ENCODE measurements at regions not wholly inside any gene's neighbourhood (a gene's known extent, or its start where the extent isn't known, plus 50 kb on each side); places are given as distances from the start of the nearest gene placed in this dataset.

GRCh38 chr3:59289831-59290230 lies 240.0 kb upstream of the CFAP20DC start:
- no peak for TF ChIP-seq ZNF274 (IDR thresholded peaks at IDR 0.05; ENCODE audit: low read depth, low read length)
- H3K4me3 ChIP-seq (ENCODE audit: low read length): no peak overlapping the region

DNA sequence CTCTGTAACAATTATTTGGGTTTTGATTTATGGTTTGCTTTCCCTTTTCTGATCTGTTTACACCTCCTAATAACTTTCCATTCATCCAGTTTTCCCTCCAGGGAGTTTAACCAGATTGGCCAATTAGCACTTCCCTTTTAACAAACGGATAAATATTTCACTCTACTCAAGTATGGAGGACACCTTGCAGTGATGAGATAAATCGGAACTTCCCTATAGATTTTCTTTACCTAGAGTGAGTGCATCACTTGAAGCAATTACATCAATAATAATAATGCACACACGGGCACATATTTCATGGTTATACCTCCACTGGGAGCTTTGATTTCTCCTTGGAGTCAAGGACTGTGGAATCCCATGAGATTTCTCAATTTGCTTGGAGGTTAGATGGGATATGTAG lies 239.1 kb upstream of the CFAP20DC start:
- no peak overlapping the region for H3K4me3 ChIP-seq (ENCODE audit: low read length)
- TF ChIP-seq ZNF274 (IDR thresholded peaks at IDR 0.05; ENCODE audit: low read depth, low read length): no peak

DNA sequence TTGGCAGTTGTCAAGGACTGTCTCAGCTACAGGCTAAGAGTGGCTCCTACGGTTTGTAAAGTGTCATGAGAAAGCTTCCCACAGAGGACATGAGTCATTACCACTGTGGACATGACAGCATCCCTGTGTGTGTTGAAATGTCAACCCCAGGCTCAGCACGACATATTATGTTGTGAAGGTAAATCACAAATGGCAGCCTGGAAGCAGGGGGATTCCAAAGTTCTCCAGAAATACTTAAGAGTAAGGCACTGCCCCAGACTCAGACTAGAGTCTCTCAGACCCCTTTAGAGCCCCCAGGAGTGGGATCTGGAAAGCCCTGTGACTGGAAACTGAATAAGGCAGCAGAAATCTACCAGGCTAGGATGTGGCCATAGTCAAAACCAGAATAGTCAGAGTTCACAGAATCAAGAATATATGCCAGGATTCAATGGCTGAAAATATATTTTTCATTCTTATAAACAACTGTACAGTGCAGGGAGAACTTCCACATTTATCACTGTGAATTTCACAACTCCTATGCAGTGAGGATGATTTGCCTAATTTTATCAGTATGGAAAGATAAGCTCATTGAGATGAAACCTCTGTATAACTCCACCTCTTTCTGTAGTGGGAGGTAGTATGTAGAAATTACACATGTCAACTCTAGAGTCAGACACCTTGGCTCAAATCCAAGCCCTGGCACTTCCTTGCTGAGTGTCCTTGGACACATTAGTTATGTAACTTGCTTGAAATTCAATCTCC lies 237.1 kb upstream of the CFAP20DC start:
- no peak overlapping the region for H3K4me3 ChIP-seq (ENCODE audit: low read length)
- TF ChIP-seq ZNF274 (IDR thresholded peaks at IDR 0.05; ENCODE audit: low read depth, low read length): no peak

DNA sequence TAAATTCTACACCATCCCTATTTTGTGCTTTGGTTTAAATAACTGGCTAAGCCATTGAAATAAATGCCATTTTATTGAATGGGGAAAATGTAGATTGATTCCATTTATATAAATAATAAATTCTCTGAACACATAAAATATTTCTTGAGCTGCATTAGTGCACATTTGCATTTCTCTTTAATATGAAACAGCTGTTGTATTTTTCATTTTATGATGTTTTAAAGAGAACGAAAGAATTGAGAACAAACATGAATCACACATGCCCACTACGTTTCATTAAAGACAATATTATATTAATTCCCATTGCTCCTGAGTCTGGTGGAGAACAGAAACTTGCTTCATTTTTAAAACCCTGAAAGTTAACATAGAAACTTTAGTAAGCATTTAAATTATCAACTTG lies 235.7 kb upstream of the CFAP20DC start:
- no peak for TF ChIP-seq ZNF274 (IDR thresholded peaks at IDR 0.05; ENCODE audit: low read depth, low read length)
- H3K4me3 ChIP-seq (ENCODE audit: low read length): no peak overlapping the region

DNA sequence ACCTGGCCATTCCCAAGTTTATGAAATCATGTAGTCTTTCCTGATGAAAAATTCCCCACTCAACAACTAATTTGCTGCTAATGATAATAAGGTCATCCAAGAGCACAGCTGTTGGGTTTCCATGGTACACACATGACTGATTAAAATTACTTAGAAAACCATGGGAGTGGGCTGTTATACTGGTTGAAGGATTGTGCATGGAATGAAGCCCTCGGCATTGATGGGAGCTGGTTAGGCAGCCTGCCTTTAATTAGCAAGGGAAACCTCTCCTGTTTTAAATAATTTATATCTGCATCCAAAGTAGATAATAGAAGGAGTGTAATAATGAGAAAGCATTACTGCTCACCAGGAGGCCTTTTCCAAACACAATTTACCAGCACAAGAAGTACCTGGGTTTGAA lies 235.1 kb upstream of the CFAP20DC start:
- H3K4me3 ChIP-seq (ENCODE audit: low read length): no peak overlapping the region
- TF ChIP-seq ZNF274 (IDR thresholded peaks at IDR 0.05; ENCODE audit: low read depth, low read length): no peak

DNA sequence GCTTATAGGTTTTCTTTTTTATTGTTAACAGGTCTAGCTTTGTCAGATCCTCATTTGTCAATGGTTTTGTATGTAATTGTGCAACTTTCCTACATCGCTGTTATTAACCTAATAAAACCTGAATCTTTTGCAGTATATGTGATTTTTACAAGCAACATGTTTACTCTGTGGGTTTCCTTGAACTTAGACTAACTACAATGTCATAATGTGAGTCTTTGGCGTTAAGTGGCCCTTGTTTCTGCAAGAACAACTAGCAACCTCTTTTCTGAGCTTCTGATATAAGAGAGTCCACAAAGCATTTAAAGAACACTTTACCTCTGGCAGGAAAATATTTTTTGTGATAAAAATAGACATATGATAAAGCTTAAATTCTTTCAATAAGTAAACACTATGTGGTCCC lies 230.3 kb upstream of the CFAP20DC start:
- H3K4me3 ChIP-seq (ENCODE audit: low read length): no peak overlapping the region
- TF ChIP-seq ZNF274 (IDR thresholded peaks at IDR 0.05; ENCODE audit: low read depth, low read length): no peak

DNA sequence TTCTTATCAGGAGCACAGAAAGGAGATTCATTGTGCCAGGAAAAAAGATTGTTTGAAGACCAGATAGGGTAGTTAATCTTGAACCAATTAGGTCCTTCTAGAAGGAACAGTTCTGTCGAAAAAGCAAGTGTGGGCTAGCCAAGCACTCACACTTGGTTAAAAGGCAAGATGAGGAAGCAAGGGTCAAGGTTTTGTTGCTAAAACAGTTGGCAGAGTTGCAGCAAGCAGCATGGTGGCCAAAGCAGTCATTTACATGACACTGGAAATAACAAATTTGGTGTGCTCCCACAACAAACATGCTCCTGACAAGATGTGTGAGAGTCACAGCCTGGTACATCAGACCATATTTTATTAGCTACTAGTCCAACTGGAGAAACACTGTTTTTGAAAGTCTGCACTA lies 228.0 kb upstream of the CFAP20DC start:
- TF ChIP-seq ZNF274 (IDR thresholded peaks at IDR 0.05; ENCODE audit: low read depth, low read length): no peak

DNA sequence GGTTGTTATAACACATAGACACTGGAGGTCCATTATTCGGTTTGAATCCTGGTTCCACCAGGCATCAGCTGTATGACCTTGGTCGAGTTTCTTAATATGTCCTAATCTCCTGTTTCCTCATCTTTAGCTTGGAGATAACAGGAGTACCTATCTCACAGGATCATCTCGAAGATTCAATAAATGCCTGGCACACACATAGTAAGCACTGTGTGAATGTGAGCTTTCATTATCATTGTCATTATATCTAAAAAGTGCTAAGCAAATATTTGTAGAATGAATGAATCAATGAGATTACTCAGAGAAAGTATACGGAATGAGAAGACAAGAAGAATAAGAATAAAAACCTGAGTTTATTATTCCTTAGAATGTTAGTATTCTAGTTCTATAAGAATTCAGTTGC lies 227.4 kb upstream of the CFAP20DC start:
- no peak overlapping the region for H3K4me3 ChIP-seq (ENCODE audit: low read length)
- no peak for TF ChIP-seq ZNF274 (IDR thresholded peaks at IDR 0.05; ENCODE audit: low read depth, low read length)

More for the DNA sequence above, 228.0 kb upstream of the CFAP20DC start:
- H3K4me3 ChIP-seq (ENCODE audit: low read length): no peak overlapping the region

DNA sequence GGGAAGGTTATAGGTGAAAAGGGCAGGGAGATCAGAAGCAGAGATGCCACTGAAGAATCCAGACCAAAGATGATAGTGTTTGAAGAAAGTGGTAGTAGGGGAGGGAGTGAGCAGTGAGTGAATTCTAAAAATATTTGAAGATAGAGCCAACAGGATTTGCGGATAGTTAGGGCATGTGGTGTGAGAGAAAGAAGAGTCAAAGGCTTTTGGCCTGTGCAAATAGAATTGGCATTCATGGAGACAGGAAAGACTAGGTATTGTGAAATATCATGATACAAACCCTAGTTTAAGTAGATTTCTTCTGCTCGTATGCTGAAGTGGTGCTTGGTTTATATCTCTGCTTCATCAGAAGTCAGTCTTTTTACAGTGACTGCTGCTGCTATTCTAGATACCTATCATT lies 224.2 kb upstream of the CFAP20DC start:
- H3K4me3 ChIP-seq (ENCODE audit: low read length): no peak overlapping the region
- no peak for TF ChIP-seq ZNF274 (IDR thresholded peaks at IDR 0.05; ENCODE audit: low read depth, low read length)

DNA sequence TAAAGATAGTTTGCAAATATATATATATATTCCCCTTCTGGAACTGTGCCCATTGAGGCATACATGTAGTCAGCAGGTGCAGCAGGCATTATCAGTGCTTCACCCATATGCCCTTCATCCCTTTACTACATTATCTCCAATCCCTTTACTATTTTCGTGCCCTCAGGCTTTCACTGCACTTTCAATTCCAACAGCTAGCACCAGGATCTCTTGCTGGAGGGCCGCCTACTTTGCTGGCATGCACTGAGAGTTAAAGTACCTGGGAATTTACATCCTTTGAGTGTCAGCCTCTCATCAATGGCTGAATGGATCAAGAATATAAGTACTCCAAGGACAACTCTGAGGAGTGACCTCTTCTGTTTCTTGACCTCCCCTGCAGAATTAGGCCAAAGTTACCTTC lies 222.1 kb upstream of the CFAP20DC start:
- H3K4me3 ChIP-seq (ENCODE audit: low read length): no peak overlapping the region
- no peak for TF ChIP-seq ZNF274 (IDR thresholded peaks at IDR 0.05; ENCODE audit: low read depth, low read length)

DNA sequence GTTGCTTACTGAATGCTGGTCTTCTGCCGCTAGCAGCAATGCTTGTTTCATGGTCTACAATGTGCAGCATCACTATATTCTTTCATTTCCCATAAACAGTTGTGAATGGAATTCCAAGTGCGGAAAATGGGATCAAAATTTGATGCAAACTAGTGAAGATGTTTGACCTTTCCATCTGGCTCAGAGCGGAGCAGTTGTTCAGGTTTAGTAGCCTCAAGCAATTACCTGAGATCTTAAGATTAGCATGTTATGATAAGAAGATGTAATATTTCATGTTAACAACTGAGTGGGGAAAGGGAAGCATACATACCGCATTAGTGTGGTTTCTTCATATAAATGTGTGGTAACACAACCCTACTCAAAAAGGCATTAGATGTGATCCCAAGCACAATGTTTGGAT lies 221.1 kb upstream of the CFAP20DC start:
- no peak for TF ChIP-seq ZNF274 (IDR thresholded peaks at IDR 0.05; ENCODE audit: low read depth, low read length)

GRCh38 chr3:59270209-59270608 lies 220.4 kb upstream of the CFAP20DC start:
- H3K4me3 ChIP-seq (ENCODE audit: low read length): no peak overlapping the region
- TF ChIP-seq ZNF274 (IDR thresholded peaks at IDR 0.05; ENCODE audit: low read depth, low read length): no peak

More for the DNA sequence above, 221.1 kb upstream of the CFAP20DC start:
- no peak overlapping the region for H3K4me3 ChIP-seq (ENCODE audit: low read length)

GRCh38 chr3:59268170-59268569 lies 218.3 kb upstream of the CFAP20DC start:
- H3K4me3 ChIP-seq (ENCODE audit: low read length): no peak overlapping the region
- no peak for TF ChIP-seq ZNF274 (IDR thresholded peaks at IDR 0.05; ENCODE audit: low read depth, low read length)

DNA sequence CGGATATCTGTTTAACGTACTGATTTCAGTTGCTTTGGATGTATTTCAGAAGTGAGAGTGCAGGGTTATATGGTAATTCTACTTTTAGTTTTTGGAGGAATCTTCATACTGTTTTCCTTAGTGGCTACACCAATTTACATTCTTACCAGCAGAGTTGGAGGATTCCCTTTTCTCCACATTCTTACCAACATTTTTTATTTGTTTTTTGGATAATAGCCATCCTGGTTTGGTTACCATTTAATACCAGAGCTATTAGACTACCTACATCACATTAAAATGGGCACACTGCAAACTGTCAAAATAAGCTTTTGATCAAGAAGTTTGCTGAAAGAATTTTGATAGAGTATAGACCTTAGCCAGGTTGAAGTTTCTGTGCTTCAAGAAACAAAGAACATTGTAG lies 217.2 kb upstream of the CFAP20DC start:
- no peak overlapping the region for H3K4me3 ChIP-seq (ENCODE audit: low read length)
- no peak for TF ChIP-seq ZNF274 (IDR thresholded peaks at IDR 0.05; ENCODE audit: low read depth, low read length)

DNA sequence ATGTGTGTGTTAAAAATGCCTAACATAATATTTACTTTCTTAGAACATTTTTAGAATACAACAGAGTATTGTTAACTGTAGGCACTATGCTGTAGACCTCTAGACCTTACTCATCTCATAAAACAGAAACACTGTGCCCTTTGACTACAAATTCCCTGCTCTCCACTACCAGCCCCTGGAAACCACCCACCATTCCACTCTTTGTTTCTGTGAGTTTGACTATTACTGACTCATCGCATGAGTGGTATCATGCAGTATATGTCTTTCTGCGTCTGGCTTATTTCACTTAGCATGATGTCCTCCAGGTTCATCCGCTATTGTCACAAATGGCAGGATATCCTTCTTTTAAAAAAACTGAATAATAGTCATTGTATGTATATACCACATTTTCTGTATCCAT lies 216.7 kb upstream of the CFAP20DC start:
- no peak overlapping the region for H3K4me3 ChIP-seq (ENCODE audit: low read length)
- no peak for TF ChIP-seq ZNF274 (IDR thresholded peaks at IDR 0.05; ENCODE audit: low read depth, low read length)

DNA sequence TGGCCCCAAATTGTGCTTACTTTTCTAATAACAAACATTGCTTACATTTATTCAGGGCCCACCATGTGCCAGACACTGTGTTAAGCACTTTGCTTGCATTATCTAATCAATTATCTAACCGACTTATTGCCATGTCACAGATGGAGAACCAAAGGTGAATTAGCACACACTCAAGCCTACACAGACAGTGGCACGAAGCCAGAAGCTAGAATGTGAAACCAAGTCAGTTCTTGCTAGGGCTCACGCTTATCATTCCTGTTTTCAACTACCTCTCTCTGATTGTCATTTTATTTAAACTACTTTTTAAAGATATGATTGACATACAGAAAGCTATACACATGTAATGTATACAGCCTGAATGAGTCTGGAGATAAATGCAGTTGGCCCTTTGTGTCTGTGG lies 215.7 kb upstream of the CFAP20DC start:
- TF ChIP-seq ZNF274 (IDR thresholded peaks at IDR 0.05; ENCODE audit: low read depth, low read length): no peak
- H3K4me3 ChIP-seq (ENCODE audit: low read length): no peak overlapping the region
